Stimulated activated naive B cell treated with anti-CD40 and anti-IgM and Interleukin-4, amounts not matched to agents 10 μg/mL and 1 μg/mL and 100 μg/mL, for 72 hours (primary cell): ENCODE measurements at regions not wholly inside any gene's neighbourhood (a gene's known extent, or its start where the extent isn't known, plus 50 kb on each side); places are given as distances from the start of the nearest gene placed in this dataset.

Experiments used
- ATAC-seq, 2 donors: fragments of 150-1000 bp; cut with Tn5 transposase; replicated peaks; 2 replicates each; pipeline ENCODE4 v1.10.0; 2021; ENCODE audit warnings: moderate library complexity in 1 of 2
- DNase-seq: peaks from one replicate; pipeline ENCODE4 v3.0.0; 2021
- H3K27ac Mint-ChIP-seq: one replicate; pipeline ENCODE4 v1.8.0; 2022; ENCODE audit warnings: mild to moderate bottlenecking, mixed read lengths
- H3K27me3 Mint-ChIP-seq, 2 donors: one replicate each; pipeline ENCODE4 v1.8.0; 2022; ENCODE audit warnings: mixed read lengths in 2 of 2
- H3K36me3 Mint-ChIP-seq, 2 donors: one replicate each; pipeline ENCODE4 v1.8.0; 2022; ENCODE audit warnings: mixed read lengths in 2 of 2, mild to moderate bottlenecking in 1 of 2
- H3K4me1 Mint-ChIP-seq, 2 donors: one replicate each; pipeline ENCODE4 v1.8.0; 2022; ENCODE audit warnings: mixed read lengths in 2 of 2, mild to moderate bottlenecking in 1 of 2
- H3K4me3 Mint-ChIP-seq, 2 donors: one replicate each; pipeline ENCODE4 v1.8.0; 2022; ENCODE audit warnings: mild to moderate bottlenecking in 2 of 2, mixed read lengths in 2 of 2, moderate library complexity in 1 of 2
- H3K9me3 Mint-ChIP-seq, 2 donors: one replicate each; pipeline ENCODE4 v1.8.0; 2022; ENCODE audit warnings: mixed read lengths in 2 of 2, mild to moderate bottlenecking in 1 of 2

DNA sequence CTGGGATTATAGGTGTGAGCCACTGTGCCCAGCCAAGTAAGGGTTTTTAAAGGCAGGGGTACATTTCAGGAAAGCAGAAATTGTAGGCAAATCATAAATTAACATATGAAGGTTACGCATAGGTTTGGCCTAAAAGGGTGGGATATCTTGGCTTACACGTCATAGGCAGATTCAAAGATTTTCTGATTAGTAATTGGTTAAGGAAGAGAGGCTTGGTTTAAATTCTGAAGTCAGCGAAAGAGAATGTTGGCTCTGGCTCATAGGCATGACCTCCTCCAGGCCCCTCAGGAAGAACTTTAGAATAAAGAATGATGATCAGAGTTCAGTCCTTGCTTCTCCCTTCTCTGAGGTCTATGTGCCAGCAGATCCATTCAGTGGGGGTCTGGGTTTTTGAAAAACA lies 124.8 kb upstream of the RBBP6 start:
- ATAC-seq (no peak), DNase-seq (no peak)
- Mint-ChIP-seq H3K4me3 (no peak overlapping the region), H3K36me3 (no peaks in the 10 kb centered on the region), H3K4me1 (peaks cover 0 to 3% of the 10 kb centered on the region in 2 donors), H3K27me3 (peaks cover 11 to 32% of the 10 kb centered on the region in 2 donors), H3K9me3 (peaks cover 0 to 10% of the 10 kb centered on the region in 2 donors), H3K27ac (no peak overlapping the region)

DNA sequence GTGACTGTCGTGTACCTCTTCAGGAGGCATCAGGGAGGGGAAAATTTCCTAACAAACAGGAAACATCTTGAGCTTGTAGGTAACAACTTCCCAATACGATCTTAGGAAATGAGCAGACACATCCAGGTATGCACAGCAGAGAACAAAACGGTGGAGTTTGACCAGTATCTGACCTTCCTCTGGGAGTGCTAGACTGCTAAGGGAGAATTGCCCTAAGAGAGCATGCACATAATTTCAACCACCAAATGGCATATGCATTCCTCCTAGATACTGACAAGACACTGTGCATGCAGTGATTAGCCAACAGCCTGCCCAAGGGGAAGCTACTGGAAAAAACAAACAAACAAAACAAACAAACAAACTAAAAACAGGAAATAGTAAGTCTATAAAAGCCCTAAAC lies 120.6 kb upstream of the RBBP6 start:
- no peak overlapping the region for H3K27ac Mint-ChIP-seq
- peaks cover 0 to 7% of the 10 kb centered on the region in 2 donors for H3K9me3 Mint-ChIP-seq
- H3K4me1 Mint-ChIP-seq, result peaks cover 0 to 5% of the 10 kb centered on the region in 2 donors
- no peak overlapping the region for H3K4me3 Mint-ChIP-seq
- ATAC-seq, result no peak
- H3K27me3 Mint-ChIP-seq, result peaks cover 11 to 26% of the 10 kb centered on the region in 2 donors
- no peaks in the 10 kb centered on the region for H3K36me3 Mint-ChIP-seq
- DNase-seq, result no peak

DNA sequence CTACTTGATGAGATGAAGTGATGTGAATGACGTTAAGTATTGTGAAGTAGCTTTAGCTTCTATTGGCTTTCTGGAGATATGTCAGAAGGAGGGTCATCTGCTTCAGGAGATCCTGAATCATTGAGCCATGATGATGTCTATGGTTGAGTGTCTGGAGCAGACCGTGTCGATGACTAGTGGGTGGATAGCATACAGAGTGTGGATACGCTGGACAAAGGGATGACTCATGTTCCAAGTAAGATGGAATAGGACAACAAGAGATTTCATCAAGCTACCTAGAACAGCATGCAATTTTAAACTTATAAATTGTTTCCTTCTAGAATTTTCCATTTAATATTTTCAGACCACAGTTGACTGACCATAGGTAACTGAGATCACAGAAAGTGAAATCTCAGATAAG lies 116.1 kb upstream of the RBBP6 start:
- H3K4me1 Mint-ChIP-seq, result peaks cover 0 to 5% of the 10 kb centered on the region in 2 donors
- H3K27ac Mint-ChIP-seq, result no peak overlapping the region
- ATAC-seq (no peak), DNase-seq (no peak)
- no peak overlapping the region for H3K4me3 Mint-ChIP-seq
- H3K9me3 Mint-ChIP-seq, result peaks cover 0 to 2% of the 10 kb centered on the region in 2 donors
- H3K36me3 Mint-ChIP-seq, result no peaks in the 10 kb centered on the region
- H3K27me3 Mint-ChIP-seq, result peaks cover 4 to 32% of the 10 kb centered on the region in 2 donors

DNA sequence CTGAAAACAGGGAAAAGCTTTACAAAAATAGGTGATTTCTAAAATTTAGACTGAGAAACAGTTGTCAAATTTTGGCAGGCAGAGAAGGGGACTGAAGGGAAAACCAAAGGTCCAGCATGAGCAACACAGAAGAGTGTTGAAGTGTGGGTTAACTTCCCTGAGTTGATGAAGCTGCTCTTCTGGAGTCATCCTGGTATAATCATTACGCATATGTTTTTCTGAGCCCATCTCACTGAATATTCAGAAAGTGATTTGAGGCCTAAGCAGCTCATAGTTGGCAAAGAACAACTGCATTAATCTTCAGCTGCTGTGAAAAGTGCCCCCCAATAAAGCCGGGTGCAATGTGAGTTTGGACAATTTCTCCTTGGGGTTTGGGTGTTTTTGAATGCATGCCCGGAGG lies 115.0 kb upstream of the RBBP6 start:
- Mint-ChIP-seq H3K36me3 (no peaks in the 10 kb centered on the region), H3K27ac (no peak overlapping the region), H3K9me3 (peaks cover 0 to 2% of the 10 kb centered on the region in 2 donors), H3K4me1 (peaks cover 0 to 2% of the 10 kb centered on the region in 2 donors), H3K27me3 (peaks cover 0 to 21% of the 10 kb centered on the region in 2 donors), H3K4me3 (no peak overlapping the region)
- DNase-seq (no peak), ATAC-seq (no peak)

GRCh38 chr16:24427840-24428239 lies 111.5 kb upstream of the RBBP6 start:
- no peaks in the 10 kb centered on the region for H3K4me1 Mint-ChIP-seq
- peaks cover 11 to 33% of the 10 kb centered on the region in 2 donors for H3K27me3 Mint-ChIP-seq
- peaks cover 0 to 2% of the 10 kb centered on the region in 2 donors for H3K9me3 Mint-ChIP-seq
- no peak overlapping the region for H3K27ac Mint-ChIP-seq
- ATAC-seq, result no peak
- no peaks in the 10 kb centered on the region for H3K36me3 Mint-ChIP-seq
- DNase-seq, result no peak
- H3K4me3 Mint-ChIP-seq, result no peak overlapping the region

GRCh38 chr16:24428756-24429155 lies 110.6 kb upstream of the RBBP6 start:
- H3K4me1 Mint-ChIP-seq, result no peaks in the 10 kb centered on the region
- ATAC-seq, result no peak
- no peak overlapping the region for H3K27ac Mint-ChIP-seq

GRCh38 chr16:24430954-24431760 lies 108.2 kb upstream of the RBBP6 start:
- H3K36me3 Mint-ChIP-seq, result no peaks in the 10 kb centered on the region
- H3K27ac Mint-ChIP-seq, result no peak overlapping the region
- H3K4me3 Mint-ChIP-seq, result no peak overlapping the region
- ATAC-seq (peak in 1 of 2 donors; percentile 71), DNase-seq (no peak)
- H3K27me3 Mint-ChIP-seq, result peaks cover 19 to 49% of the 10 kb centered on the region in 2 donors
- H3K4me1 Mint-ChIP-seq, result no peaks in the 10 kb centered on the region
- H3K9me3 Mint-ChIP-seq, result no peaks in the 10 kb centered on the region

More at GRCh38 chr16:24428756-24429155, 110.6 kb upstream of the RBBP6 start:
- Mint-ChIP-seq H3K36me3 (no peaks in the 10 kb centered on the region), H3K4me3 (no peak overlapping the region), H3K9me3 (peaks cover 0 to 2% of the 10 kb centered on the region in 2 donors), H3K27me3 (peaks cover 19 to 37% of the 10 kb centered on the region in 2 donors)
- no peak for DNase-seq

GRCh38 chr16:24433706-24434105 lies 105.7 kb upstream of the RBBP6 start:
- no peaks in the 10 kb centered on the region for H3K36me3 Mint-ChIP-seq

DNA sequence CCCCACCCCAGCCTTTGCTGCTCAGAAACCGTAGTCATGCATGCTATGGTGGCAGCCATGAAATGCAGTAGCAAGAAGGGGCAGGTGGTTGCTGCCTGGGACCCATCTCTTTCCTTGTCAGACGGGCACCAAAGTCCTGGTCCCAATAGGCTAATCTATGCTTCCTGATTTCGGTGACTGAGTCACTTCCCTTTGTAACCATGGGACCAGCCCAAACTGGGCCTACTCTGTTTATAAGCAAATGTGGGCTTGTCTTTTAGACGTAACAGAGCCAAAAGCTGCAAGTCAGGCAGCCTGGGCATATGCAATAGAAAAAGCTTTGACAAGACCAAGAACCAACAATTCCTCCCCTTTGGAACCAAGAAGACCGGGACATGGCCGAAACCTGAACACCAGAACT lies 99.1 kb upstream of the RBBP6 start:
- DNase-seq (no peak), ATAC-seq (no peak)
- H3K36me3 Mint-ChIP-seq, result no peaks in the 10 kb centered on the region
- peaks cover 24 to 34% of the 10 kb centered on the region in 2 donors for H3K27me3 Mint-ChIP-seq
- H3K9me3 Mint-ChIP-seq, result no peaks in the 10 kb centered on the region
- no peaks in the 10 kb centered on the region for H3K4me1 Mint-ChIP-seq
- H3K4me3 Mint-ChIP-seq, result no peak overlapping the region
- no peak overlapping the region for H3K27ac Mint-ChIP-seq

More at GRCh38 chr16:24433706-24434105, 105.7 kb upstream of the RBBP6 start:
- no peaks in the 10 kb centered on the region for H3K9me3 Mint-ChIP-seq
- H3K27me3 Mint-ChIP-seq, result peaks cover 28 to 45% of the 10 kb centered on the region in 2 donors
- H3K27ac Mint-ChIP-seq, result no peak overlapping the region
- no peak for DNase-seq
- H3K4me3 Mint-ChIP-seq, result no peak overlapping the region
- H3K4me1 Mint-ChIP-seq, result no peaks in the 10 kb centered on the region
- no peak for ATAC-seq

- Mint-ChIP-seq H3K4me1 (no peaks in the 10 kb centered on the region), H3K27ac (no peak overlapping the region), H3K36me3 (no peaks in the 10 kb centered on the region), H3K27me3 (peaks cover 19 to 21% of the 10 kb centered on the region in 2 donors), H3K9me3 (no peaks in the 10 kb centered on the region), H3K4me3 (no peak overlapping the region)
- ATAC-seq (no peak), DNase-seq (no peak)
Observed at GRCh38 chr16:24442631-24443030, 96.7 kb upstream of the RBBP6 start.

DNA sequence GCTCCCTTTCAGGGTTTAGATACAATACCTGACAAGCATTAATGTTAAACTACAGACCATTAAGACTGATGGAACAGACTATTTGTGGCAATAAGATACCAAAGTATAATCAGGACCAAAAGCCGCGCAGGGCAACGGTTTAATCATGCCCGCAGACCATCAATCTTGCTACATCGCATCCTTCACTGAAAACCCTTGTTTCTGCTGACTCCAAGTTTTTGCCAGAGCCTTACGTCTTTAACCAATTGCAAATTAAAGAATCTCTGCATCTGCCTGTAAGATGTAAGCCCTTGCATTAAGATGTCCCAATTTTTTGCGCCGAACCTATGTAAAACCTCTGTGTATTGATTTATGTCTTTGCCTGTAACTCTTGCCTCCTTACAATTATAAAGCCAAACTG lies 94.2 kb upstream of the RBBP6 start:
- Mint-ChIP-seq H3K36me3 (no peaks in the 10 kb centered on the region), H3K4me1 (no peaks in the 10 kb centered on the region), H3K9me3 (no peaks in the 10 kb centered on the region), H3K4me3 (no peak overlapping the region), H3K27me3 (peaks cover 11 to 14% of the 10 kb centered on the region in 2 donors), H3K27ac (no peak overlapping the region)
- no peak for DNase-seq
- no peak for ATAC-seq

- Mint-ChIP-seq H3K4me1 (no peaks in the 10 kb centered on the region), H3K36me3 (no peaks in the 10 kb centered on the region), H3K4me3 (no peak overlapping the region), H3K27me3 (peaks cover 9 to 14% of the 10 kb centered on the region in 2 donors), H3K9me3 (no peaks in the 10 kb centered on the region), H3K27ac (no peak overlapping the region)
- DNase-seq (no peak), ATAC-seq (no peak)
Observed at GRCh38 chr16:24446189-24446588, 93.2 kb upstream of the RBBP6 start.

- no peak for ATAC-seq
Observed at GRCh38 chr16:24452724-24453123, 86.6 kb upstream of the RBBP6 start.

GRCh38 chr16:24463196-24463945 lies 76.0 kb upstream of the RBBP6 start:
- Mint-ChIP-seq H3K4me3 (no peak overlapping the region), H3K9me3 (peaks cover 11 to 18% of the 10 kb centered on the region in 2 donors), H3K36me3 (no peaks in the 10 kb centered on the region), H3K4me1 (no peaks in the 10 kb centered on the region), H3K27me3 (peaks cover 13 to 34% of the 10 kb centered on the region in 2 donors), H3K27ac (no peak overlapping the region)
- ATAC-seq, result no peak
- no peak for DNase-seq

More at GRCh38 chr16:24452724-24453123, 86.6 kb upstream of the RBBP6 start:
- no peaks in the 10 kb centered on the region for H3K4me1 Mint-ChIP-seq
- H3K4me3 Mint-ChIP-seq, result no peak overlapping the region
- H3K27ac Mint-ChIP-seq, result no peak overlapping the region
- peaks cover 30 to 34% of the 10 kb centered on the region in 2 donors for H3K27me3 Mint-ChIP-seq
- no peaks in the 10 kb centered on the region for H3K36me3 Mint-ChIP-seq
- no peak for DNase-seq
- H3K9me3 Mint-ChIP-seq, result no peaks in the 10 kb centered on the region
